ENCODE measurements at regions not wholly inside any gene's neighbourhood (a gene's known extent, or its start where the extent isn't known, plus 50 kb on each side); places are given as distances from the start of the nearest gene placed in this dataset.

DNA sequence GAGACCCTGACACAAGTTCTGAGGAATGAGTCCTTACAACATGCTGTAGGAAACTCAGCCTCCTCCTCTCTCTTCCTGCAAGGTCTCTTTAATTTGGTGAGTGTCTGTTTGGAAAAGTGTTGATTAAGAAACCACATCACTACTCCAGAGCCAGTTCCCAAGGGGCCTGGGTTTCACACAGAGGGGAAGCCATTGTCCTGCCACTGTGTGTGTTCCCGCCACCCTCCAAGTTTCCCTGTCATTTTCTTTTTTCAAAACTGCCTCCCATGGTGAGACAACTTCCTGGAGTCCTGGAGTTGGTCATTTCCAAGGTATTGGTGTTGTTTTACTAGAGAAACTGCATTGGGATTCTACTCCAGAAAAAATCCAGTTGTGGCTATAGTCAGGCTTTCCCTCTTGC is 232.0 kb upstream of the PARD3B start:
- no peaks in the 10 kb centered on the region for H3K79me2 ChIP-seq (ENCODE audit: control insufficient read depth, insufficient read depth, low read length)
- H3K9ac ChIP-seq (ENCODE audit: insufficient read depth, low read length), result no peak overlapping the region
- no peak overlapping the region for H2AFZ ChIP-seq (ENCODE audit: low read length)
- no peaks in the 10 kb centered on the region for H3K4me1 ChIP-seq (ENCODE audit: control insufficient read depth, extremely low read depth, insufficient read depth, low read length)
- no peaks in the 10 kb centered on the region for H3K9me3 ChIP-seq (ENCODE audit: control insufficient read depth, insufficient read depth, low read depth, low read length)
- H3K27me3 ChIP-seq (ENCODE audit: control insufficient read depth, insufficient read depth, low read length), result no peaks in the 10 kb centered on the region
- H3K27ac ChIP-seq (ENCODE audit: insufficient read depth, low read length), result no peak overlapping the region
- DNase-seq (ENCODE audit: low read depth in 2 of 2), result no peak
- no peaks in the 10 kb centered on the region for H3K36me3 ChIP-seq (ENCODE audit: control insufficient read depth, insufficient read depth, low read length)
- TF ChIP-seq, protein P1, sequence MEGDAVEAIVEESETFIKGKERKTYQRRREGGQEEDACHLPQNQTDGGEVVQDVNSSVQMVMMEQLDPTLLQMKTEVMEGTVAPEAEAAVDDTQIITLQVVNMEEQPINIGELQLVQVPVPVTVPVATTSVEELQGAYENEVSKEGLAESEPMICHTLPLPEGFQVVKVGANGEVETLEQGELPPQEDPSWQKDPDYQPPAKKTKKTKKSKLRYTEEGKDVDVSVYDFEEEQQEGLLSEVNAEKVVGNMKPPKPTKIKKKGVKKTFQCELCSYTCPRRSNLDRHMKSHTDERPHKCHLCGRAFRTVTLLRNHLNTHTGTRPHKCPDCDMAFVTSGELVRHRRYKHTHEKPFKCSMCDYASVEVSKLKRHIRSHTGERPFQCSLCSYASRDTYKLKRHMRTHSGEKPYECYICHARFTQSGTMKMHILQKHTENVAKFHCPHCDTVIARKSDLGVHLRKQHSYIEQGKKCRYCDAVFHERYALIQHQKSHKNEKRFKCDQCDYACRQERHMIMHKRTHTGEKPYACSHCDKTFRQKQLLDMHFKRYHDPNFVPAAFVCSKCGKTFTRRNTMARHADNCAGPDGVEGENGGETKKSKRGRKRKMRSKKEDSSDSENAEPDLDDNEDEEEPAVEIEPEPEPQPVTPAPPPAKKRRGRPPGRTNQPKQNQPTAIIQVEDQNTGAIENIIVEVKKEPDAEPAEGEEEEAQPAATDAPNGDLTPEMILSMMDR (conservative IDR thresholded peaks at IDR 0.05 in 1 of 2, IDR thresholded peaks at IDR 0.05 in 1 of 2; ENCODE audit: low read depth in 1 of 2, low read length in 2 of 2), result no peak
- TF ChIP-seq EZH2 (IDR thresholded peaks at IDR 0.05; ENCODE audit: low read length, missing control alignments), result no peak
- H3K4me3 ChIP-seq (replicated peaks in 1 of 4; ENCODE audit: control extremely low read depth in 1 of 4, insufficient read depth in 1 of 4, low read depth in 3 of 4, low read length in 4 of 4), result no peak overlapping the region
- H4K20me1 ChIP-seq (ENCODE audit: control insufficient read depth, extremely low read depth, insufficient read depth, low read length), result no peaks in the 10 kb centered on the region
- H3K4me2 ChIP-seq (ENCODE audit: extremely low read depth, insufficient read depth, low read length), result no peak overlapping the region

DNA sequence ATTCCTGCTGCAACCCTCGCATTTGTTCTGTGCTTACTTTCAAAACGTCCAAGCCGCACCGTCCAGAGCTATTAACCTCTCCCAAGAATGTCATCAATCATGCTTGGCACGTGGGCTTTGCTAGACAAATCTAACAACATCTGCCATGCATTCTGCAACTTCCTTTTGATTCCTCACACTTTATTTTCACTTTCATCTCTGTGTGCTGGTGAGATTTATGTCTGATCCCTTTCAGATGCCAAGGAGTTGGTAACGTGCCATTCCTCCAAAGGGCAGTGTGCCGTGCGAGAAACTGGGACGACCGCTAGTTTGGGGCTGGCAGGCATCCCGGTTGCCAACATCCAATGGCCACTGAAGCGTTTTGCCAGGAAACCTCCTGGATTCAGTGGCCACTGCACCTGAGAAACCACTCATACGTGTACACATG is 230.0 kb upstream of the PARD3B start:
- Histone ChIP-seq H3K79me2 (ENCODE audit: control insufficient read depth, insufficient read depth, low read length) (no peaks in the 10 kb centered on the region), H4K20me1 (ENCODE audit: control insufficient read depth, extremely low read depth, insufficient read depth, low read length) (no peaks in the 10 kb centered on the region), H2AFZ (ENCODE audit: low read length) (no peak overlapping the region), H3K4me1 (ENCODE audit: control insufficient read depth, extremely low read depth, insufficient read depth, low read length) (no peaks in the 10 kb centered on the region), H3K27ac (ENCODE audit: insufficient read depth, low read length) (no peak overlapping the region), H3K4me2 (ENCODE audit: extremely low read depth, insufficient read depth, low read length) (peak overlapping the region; percentile 52), H3K9me3 (ENCODE audit: control insufficient read depth, insufficient read depth, low read depth, low read length) (no peaks in the 10 kb centered on the region), H3K9ac (ENCODE audit: insufficient read depth, low read length) (no peak overlapping the region), H3K27me3 (ENCODE audit: control insufficient read depth, insufficient read depth, low read length) (no peaks in the 10 kb centered on the region), H3K36me3 (ENCODE audit: control insufficient read depth, insufficient read depth, low read length) (no peaks in the 10 kb centered on the region), H3K4me3 (replicated peaks in 1 of 4; ENCODE audit: control extremely low read depth in 1 of 4, insufficient read depth in 1 of 4, low read depth in 3 of 4, low read length in 4 of 4) (no peak overlapping the region)
- no peak for TF ChIP-seq EZH2 (IDR thresholded peaks at IDR 0.05; ENCODE audit: low read length, missing control alignments)
- TF ChIP-seq, protein P1 (conservative IDR thresholded peaks at IDR 0.05 in 1 of 2, IDR thresholded peaks at IDR 0.05 in 1 of 2; ENCODE audit: low read depth in 1 of 2, low read length in 2 of 2), result no peak
- peak; percentile 31 to 84 for DNase-seq (ENCODE audit: low read depth in 2 of 2)

DNA sequence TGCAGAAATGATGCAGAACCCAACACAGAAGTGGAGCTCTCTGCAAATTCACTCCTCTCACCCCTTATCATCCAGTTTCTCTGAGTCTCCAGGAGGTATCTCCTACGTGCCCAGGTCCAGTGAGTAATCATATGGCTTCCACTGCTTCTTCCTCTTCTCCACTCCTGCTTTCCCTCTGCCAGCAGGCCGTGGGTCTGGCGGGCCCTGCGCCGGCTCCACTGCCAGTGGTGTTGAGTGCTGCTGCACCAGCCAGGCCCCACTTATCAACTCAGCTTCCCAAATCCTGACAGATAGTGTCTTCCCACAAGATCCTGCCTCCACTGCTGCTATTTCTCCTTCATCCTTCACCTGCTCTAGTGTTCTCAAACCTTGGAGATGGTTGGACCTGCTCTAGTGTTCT is 227.6 kb upstream of the PARD3B start:
- Histone ChIP-seq H2AFZ (ENCODE audit: low read length) (no peak overlapping the region), H3K27me3 (ENCODE audit: control insufficient read depth, insufficient read depth, low read length) (no peaks in the 10 kb centered on the region), H3K4me2 (ENCODE audit: extremely low read depth, insufficient read depth, low read length) (no peak overlapping the region), H3K79me2 (ENCODE audit: control insufficient read depth, insufficient read depth, low read length) (no peaks in the 10 kb centered on the region), H3K4me3 (replicated peaks in 1 of 4; ENCODE audit: control extremely low read depth in 1 of 4, insufficient read depth in 1 of 4, low read depth in 3 of 4, low read length in 4 of 4) (no peak overlapping the region), H3K4me1 (ENCODE audit: control insufficient read depth, extremely low read depth, insufficient read depth, low read length) (no peaks in the 10 kb centered on the region), H3K27ac (ENCODE audit: insufficient read depth, low read length) (no peak overlapping the region), H3K9ac (ENCODE audit: insufficient read depth, low read length) (no peak overlapping the region), H3K36me3 (ENCODE audit: control insufficient read depth, insufficient read depth, low read length) (no peaks in the 10 kb centered on the region), H3K9me3 (ENCODE audit: control insufficient read depth, insufficient read depth, low read depth, low read length) (no peaks in the 10 kb centered on the region), H4K20me1 (ENCODE audit: control insufficient read depth, extremely low read depth, insufficient read depth, low read length) (no peaks in the 10 kb centered on the region)
- no peak for DNase-seq (ENCODE audit: low read depth in 2 of 2)
- TF ChIP-seq EZH2 (IDR thresholded peaks at IDR 0.05; ENCODE audit: low read length, missing control alignments), result no peak
- TF ChIP-seq, protein P1 (conservative IDR thresholded peaks at IDR 0.05 in 1 of 2, IDR thresholded peaks at IDR 0.05 in 1 of 2; ENCODE audit: low read depth in 1 of 2, low read length in 2 of 2), result no peak
